AML-193 (cell line): ENCODE measurements at regions not wholly inside any gene's neighbourhood (a gene's known extent, or its start where the extent isn't known, plus 50 kb on each side); places are given as distances from the start of the nearest gene placed in this dataset.
A peak's percentile ranks its signal among the peaks of the same experiment; 100 is the strongest.

Source experiments
- DNase-seq, 2 experiments: peaks; one replicate each; lab custom pipeline; 2025; lab: John Stamatoyannopoulos, UW

DNA sequence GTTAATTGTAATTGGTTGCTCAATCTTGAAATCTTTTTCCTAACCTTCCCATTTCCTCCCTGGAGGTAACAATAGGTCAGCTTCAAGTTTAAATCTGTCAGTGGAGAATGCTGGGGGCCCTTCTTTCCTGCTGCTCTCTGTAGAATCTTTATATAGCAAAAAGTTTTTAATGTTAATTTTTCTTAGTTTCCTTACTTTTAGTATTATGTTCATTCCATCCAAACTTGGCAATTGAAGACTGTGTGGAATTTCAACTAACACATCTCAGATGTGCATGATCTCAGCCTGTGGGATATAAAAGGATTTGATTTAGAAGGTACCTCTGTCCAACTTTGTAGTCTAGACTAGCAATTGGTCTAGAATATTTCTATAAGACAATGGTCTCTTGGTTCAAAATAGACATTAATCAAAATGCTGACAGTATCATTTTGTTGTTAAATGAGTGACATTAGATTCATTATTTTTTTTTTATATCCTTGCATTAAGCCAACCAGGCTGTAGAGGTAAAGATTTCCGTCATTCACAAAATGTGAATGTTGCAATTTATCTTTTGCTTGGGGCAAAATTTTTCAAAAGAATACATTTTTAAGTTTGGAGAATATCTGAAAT lies 100.4 kb upstream of the SEMA3A start:
- DNase-seq = no peak

DNA sequence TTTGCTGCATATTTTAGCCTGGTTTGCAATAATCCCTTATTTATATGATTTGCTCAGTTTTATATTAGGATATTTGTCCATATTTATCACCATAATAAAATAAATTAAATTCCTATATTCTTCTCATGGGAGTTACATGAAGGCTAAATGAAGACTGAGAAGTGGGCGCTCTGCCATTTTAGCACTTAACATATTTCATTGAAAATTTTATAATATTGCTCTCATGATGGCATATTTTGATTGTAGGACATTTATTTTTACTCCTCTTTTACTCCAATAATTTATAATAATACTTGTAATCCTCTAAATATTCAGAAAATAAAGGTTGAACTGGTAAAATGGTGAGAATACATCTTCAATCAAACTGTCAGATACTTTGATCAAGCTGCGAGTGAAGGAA lies 99.8 kb upstream of the SEMA3A start:
- DNase-seq = no peak

DNA sequence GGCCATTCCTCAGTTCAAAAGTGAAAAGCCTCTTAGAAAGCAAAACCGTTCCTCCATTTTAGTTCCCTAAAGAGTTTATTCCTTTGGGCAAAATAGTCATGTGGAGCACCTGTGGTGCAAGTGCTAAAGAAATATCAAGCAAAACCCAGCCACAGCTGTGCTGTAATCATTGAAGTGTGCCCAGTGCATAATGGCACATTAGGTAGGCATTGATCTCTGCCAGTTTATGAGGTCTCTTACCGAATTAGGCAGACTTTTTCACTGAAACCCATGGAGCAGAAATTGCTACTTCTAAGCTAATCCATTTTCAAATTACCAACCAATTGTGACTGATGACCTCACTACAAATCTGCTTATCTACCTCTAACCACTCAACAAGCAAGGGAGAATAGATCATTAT lies 97.2 kb upstream of the SEMA3A start:
- DNase-seq = no peak

DNA sequence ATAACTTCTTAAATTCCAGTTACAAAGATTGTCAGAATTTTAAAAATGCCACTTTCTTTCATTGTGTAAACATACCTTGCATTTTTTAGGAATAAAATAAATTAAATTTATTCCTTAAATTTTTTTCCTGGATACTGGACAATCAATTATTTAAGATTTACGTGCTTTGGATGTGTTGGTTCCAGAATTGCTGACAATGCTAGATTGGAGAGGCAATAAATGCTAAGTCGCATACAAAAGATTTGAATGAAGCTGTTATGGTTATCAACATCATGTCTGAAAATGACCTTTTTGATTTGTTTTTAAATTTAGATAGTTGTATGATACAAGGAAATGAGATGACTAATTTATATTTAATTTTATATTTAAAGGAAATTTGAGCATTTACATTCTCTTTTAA lies 89.2 kb upstream of the SEMA3A start:
- DNase-seq = no peak

DNA sequence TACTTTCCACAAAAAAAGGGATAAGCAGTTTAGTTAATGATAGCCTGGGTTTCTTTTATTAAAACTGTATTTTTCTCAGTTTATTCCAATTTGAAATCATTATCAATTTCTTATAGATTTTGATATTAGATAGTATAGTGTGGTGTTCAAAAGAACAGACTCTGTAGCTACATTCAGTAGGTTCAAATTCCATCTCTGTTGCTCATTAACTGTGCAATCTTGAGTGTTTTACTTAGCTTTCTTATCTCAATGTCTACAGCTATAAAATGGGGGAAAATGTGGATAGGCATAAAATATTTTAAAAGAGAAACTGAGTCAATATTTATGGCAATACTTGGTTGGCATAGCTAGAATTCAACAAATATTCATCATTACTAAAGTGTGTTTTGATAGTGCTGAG lies 86.9 kb upstream of the SEMA3A start:
- DNase-seq = no peak

DNA sequence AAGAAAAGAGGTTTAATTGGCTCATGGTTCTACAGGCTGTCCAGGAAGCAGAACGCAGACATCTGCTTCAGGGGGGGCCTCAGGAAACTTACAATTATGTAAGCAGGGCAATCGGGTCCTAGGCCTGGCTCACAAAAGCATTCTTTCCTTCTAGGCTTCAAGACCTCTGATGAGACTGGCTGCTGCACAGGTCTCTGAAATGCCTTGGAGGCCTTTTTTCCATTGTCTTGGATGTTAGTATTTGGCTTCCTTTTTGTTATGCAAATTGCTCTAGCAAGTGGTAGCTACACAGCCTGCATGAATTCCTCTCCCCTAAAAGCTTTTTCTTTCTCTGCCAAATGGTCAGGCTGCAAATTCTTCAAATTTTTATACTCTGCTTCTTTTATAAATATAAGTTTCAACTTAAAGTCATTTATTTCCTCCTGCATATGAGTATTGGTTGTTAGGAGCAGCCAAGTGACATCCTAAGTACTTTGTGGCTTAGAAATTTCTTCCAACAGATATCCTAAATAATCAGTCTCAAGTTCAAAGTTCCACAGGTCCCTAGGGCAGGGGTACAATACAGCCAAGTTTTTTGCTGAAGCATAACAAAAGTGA lies 83.1 kb upstream of the SEMA3A start:
- DNase-seq = no peak

DNA sequence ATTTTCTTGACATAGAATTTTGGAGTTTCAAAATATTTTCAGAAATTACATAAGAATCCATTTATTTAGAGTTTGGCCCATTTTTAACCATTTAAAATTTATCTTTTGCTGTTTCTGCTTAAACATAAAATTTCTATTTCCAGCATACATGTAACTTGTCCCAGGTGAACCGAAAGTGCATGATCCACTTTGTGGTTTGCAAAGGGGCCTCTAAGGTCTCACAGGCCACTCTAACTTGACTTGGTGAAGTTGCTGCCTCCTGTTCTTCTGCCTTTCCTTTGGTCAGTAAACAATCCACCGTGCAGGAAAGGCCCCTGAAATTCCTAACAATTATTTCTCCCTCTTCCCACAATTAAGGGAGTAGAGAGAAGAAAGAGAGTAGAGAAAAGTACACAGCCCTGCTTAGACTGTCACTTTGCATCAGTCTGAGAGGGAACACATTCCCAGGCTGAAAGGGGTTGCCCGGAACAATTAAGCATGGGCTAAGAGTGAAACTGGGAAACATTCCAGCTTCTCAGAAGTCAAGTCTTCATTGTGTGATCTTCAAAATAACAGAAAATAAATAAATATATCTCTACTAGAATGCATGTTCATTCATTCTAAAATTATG lies 79.5 kb upstream of the SEMA3A start:
- DNase-seq = no peak

DNA sequence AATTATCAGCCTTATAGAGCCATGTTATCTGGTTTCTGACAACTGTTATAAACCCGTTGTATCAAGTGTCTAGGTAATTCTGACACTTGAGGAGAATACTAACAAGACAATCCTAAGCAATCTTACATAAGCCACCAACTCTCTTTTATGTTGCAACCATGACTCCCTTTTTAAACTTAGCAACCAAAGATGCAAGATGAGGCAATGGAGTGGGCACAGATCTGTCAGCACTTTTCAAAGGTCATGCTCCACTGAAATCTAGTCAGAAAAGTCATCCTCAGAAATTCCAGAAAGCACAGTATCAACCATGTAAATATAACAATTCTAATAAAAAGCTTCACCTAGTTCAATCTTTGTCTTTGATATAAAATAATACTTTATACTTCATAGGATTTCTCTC lies 77.0 kb upstream of the SEMA3A start:
- peak; percentile 82 to 84 for DNase-seq

DNA sequence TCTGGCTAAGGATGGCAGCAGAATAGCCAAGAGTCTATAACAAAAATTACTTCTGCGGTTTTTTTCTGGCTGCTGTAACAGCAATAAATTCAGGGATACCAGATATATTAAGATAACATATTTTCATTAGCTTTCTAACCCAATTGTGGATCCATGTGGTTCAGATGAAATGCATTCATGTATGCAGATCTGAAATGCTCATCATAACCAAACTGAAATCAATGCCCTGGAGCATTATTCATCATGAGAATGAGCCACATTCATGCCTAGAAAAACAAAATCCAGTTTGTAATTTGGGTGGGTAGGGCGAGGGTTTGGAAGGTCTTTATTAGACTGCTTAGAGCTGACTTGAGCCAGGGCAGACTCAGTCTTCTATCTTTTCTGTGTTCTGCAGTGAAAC lies 69.8 kb upstream of the SEMA3A start:
- DNase-seq = no peak

DNA sequence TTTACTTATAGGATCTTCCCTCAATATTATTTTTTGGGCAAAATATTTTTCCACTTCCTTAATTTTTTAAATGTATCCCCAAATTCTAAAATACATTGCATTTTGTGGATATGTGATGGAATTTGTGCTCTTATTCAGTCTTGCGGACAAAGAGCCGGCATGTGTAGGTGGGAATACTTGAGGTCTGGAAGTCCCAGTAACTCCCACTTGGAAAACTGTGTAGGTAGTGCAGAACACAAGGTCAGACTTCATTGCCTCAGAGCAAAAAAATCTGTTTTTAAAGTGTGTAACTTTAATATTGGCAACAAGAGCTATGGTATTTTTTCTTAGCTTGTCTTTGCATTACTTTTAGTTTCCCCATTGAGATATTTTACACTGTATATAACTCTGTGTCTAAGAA lies 68.5 kb upstream of the SEMA3A start:
- DNase-seq = no peak

DNA sequence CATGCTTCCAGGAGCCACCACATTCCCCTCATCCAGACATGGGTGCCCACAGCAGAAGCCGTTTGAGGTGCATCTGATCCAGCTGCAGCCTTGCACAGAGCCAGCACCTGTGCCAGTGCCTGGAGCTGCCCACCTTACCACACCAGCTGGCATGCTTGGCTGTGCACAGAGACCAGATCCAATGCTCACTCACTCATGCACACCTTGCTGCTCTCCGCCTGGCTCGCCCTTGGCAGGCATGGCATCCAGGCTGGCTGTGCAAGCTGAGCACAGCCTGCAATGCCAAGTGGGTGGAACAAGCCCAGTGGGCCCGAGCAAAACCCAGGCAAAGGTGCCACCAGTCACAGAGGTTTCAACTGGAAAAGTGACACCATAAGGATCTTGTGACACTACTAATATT lies 66.9 kb upstream of the SEMA3A start:
- no peak for DNase-seq

DNA sequence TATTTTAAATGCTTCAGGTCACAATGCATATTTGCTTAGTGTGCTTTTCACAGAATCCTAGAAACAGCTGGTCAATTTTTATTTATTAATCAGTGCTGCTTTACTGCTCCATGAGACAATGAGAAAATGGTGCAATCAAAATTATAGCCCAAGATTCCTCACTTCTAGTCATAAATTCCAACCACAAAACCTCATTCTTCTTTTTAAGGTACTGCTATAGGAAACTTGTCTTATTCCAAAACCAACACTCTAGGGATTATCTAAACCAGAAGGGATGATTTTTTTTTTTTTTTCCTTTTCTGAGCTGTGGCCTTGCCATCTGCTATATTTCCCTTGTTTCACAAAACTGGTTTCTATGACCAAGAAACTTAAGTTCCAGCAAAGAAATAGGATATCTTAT lies 64.0 kb upstream of the SEMA3A start:
- DNase-seq = no peak

DNA sequence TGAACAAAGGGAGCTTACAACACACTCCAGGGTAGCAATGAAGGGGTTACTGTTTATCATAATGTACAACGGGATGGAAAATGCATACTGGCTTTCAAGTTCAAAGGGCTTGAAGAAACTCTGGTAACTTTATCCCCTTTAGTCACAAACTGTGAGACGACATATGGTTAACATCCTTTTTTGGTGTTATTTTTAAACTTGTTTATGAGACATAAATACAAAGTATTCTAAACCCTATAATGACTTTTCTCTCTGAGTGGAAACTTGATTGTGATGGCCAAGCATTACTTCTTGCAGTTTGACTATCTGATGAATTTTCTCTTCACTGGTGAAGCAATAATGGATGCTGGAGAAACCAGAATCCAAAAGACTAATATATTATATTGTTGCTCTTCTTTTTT lies 62.0 kb upstream of the SEMA3A start:
- DNase-seq = no peak

DNA sequence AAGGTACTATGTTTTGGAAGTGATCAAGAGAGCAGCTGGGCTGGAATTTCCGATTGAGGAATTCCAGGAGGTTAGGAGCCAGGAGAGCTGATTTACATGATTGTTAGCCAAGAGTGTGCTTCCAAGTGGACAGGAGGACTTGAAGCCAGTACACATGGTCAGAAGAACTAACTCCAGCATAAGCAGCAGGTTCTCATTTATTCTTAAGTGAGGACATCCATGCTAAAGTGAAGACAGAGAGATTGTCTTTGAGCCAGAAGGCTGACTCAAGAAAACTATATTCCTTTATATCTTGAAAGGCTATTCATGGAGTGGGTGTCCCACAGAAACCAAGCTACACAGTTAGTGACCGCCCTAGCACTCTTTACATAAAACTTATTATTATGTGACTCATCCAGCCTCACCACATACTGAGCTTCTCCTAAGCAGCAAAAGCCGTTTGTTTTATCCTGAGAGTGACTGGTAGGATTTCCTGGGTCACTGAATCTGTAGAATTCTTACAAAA lies 56.7 kb upstream of the SEMA3A start:
- no peak for DNase-seq

DNA sequence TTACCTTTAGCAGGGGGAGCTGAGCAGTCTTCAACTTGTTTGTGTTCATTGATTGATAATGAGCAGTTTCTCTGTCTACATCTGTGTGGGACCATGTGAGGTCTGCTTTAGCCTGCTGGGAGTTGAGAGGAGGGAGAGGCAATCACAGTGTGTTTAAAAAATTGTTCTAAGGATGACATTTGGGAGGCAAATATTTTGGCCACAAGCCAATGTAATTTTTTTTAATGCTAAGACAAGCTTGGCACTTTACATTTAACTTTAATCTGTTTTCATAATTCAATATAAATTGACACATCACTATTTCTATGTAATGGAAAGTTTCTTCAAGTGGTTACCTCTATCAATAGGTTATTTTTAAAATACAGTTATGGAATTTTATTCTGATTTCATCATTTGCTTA lies 55.9 kb upstream of the SEMA3A start:
- DNase-seq = no peak

DNA sequence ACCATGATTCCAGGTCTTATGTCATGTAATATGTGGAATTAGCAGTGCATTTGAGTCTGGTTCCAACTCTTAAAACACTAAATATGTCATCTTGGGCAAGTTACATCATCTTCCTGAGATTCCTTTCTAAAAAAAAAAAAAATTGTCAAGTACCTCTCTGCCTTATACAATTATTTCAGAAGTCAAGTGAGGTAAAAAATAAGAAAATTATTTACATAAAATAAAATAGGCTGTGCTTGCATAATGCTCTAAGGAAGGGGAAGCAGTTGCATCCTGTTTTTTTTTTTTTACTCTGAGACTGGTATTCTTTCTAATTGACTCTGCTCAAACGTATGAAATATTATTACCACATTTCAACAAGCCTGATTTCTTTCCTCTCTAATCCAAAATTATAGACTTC lies 55.1 kb upstream of the SEMA3A start:
- peak; percentile 55 to 61 for DNase-seq

DNA sequence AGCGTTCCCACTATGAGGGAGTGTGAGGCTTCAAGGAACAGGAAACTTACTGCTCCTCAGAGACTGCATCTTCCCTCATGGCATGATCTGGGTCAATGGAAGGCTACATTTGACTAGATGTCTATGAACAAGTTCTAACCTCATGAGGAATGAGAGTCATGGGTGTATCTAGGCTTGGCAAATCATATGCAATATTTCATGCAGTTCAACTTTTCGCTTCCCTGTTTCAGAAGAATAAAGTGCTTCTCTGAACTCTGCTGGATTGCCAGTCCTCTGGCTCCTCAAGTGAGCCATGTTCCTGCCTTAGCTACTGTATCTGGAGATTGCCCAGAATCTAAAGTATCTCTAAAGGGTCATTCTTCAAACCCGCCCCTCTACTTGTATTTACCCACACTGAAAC lies 54.3 kb upstream of the SEMA3A start:
- peak in 1 of 2 experiments; percentile 5 for DNase-seq

DNA sequence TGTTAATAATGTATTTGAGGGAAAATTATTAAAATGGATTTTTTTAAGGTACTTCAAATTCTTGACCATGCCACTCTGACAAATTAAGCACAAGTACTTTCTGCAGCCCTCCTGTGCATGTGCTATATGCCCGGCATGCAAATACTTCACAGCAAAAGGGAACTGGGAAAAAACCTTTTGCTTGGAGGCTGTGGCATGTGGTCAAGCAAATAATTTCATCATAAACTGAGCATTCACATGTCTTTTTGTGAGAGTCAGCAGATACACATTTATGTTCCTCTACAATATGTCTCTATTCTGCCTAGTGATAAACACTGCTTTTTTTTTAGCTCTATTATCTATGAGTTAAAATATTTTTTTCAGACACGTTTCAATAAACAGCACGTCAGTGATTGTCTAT lies 53.7 kb upstream of the SEMA3A start:
- peak; percentile 79 to 85 for DNase-seq

DNA sequence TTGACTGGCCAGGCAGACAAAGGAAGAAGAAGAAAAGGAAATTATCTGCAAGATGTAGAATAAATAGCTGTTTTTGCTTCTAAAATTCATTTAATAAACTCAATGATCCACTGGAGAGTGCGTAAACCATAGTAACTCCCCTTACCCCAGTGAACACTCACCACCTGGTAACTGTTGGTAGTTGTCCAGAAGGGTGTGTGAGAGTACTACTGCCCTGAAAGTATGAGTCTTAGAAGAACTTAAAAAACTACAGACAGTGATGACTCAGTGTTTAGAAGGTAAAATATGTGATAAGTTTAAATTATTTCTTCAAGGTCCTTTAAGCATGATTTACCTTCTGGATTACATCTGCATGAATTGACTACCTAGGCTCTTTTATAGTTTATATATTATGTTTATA lies 53.0 kb upstream of the SEMA3A start:
- DNase-seq = no peak

DNA sequence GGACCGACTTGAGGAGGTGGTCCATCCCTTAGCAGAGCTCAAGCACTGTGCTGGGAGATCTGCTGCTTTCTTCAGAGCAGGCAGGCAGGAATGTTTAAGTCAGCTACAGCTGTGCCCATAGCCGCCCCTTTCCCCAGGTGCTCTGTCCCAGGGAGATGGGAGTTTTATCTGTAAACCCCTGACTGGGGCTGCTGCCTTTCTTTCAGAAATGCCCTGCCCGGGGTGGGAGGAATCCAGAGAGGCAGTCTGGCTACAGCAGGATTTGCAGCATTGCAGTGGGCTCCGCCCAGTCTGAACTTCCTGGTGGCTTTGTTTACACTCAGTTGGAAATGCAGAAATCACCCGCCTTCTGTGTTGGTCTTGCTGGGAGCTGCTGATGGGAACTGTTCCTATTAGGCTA lies 51.2 kb upstream of the SEMA3A start:
- no peak for DNase-seq
